H9 (cell line): ENCODE measurements at regions not wholly inside any gene's neighbourhood (a gene's known extent, or its start where the extent isn't known, plus 50 kb on each side); places are given as distances from the start of the nearest gene placed in this dataset.

Experiments used
- DNase-seq: peaks from one replicate; pipeline ENCODE4 v3.0.0-alpha.2; 2017
- H2AFZ ChIP-seq: one replicate; pipeline ENCODE4 v1.6.1; 2013; ENCODE audit warnings: mild to moderate bottlenecking, low read length, control low read depth, moderate library complexity
- H2AK5ac ChIP-seq: 2 replicates; pipeline ENCODE4 v1.6.1; 2013; ENCODE audit warnings: low read length, control low read depth, mixed read lengths; ENCODE audit not compliant: insufficient read length
- H2BK120ac ChIP-seq: one replicate; pipeline ENCODE4 v1.6.1; 2013; ENCODE audit warnings: low read depth, mild to moderate bottlenecking, low read length, control low read depth, inconsistent platforms; ENCODE audit not compliant: poor library complexity, severe bottlenecking
- H2BK12ac ChIP-seq: 2 replicates; pipeline ENCODE4 v1.6.1; 2013; ENCODE audit warnings: low read length, control low read depth, mixed read lengths, low read depth; ENCODE audit not compliant: insufficient read length
- H2BK15ac ChIP-seq: 2 replicates; pipeline ENCODE4 v1.6.1; 2013; ENCODE audit warnings: low read depth, low read length, control low read depth
- H2BK20ac ChIP-seq: one replicate; pipeline ENCODE4 v1.6.1; 2013; ENCODE audit warnings: low read depth, mild to moderate bottlenecking, low read length, control low read depth, inconsistent platforms; ENCODE audit not compliant: poor library complexity, severe bottlenecking
- H2BK5ac ChIP-seq: 2 replicates; pipeline ENCODE4 v1.6.1; 2013; ENCODE audit warnings: low read length, control low read depth, mixed read lengths; ENCODE audit not compliant: insufficient read length
- H3K14ac ChIP-seq: 2 replicates; pipeline ENCODE4 v1.6.1; 2013; ENCODE audit warnings: low read length, control low read depth; ENCODE audit not compliant: insufficient read depth
- H3K18ac ChIP-seq: 2 replicates; pipeline ENCODE4 v1.6.1; 2013; ENCODE audit warnings: low read depth, mild to moderate bottlenecking, mixed read lengths, low read length, control low read depth; ENCODE audit not compliant: insufficient read length
- H3K23ac ChIP-seq: 2 replicates; pipeline ENCODE4 v1.6.1; 2013; ENCODE audit warnings: low read length, control low read depth, mixed read lengths, low read depth; ENCODE audit not compliant: insufficient read length
- H3K23me2 ChIP-seq: 2 replicates; pipeline ENCODE4 v1.6.1; 2013; ENCODE audit warnings: low read depth, mild to moderate bottlenecking, mixed read lengths, low read length, control low read depth; ENCODE audit not compliant: insufficient read length, poor library complexity, severe bottlenecking
- H3K27ac ChIP-seq: 2 replicates; pipeline ENCODE4 v1.5.1; 2013; ENCODE audit warnings: low read length, control low read depth, mixed read lengths, low read depth; ENCODE audit not compliant: insufficient read length
- H3K27me3 ChIP-seq: 2 replicates; pipeline ENCODE4 v1.6.1; 2013; ENCODE audit warnings: low read length, control low read depth, inconsistent platforms; ENCODE audit not compliant: insufficient read depth
- H3K4ac ChIP-seq: 2 replicates; pipeline ENCODE4 v1.6.1; 2013; ENCODE audit warnings: low read depth, mild to moderate bottlenecking, control low read depth, inconsistent platforms, low read length, moderate library complexity
- H3K4me1 ChIP-seq: 2 replicates; pipeline ENCODE4 v1.6.1; 2013; ENCODE audit warnings: low read length, control low read depth, inconsistent platforms; ENCODE audit not compliant: insufficient read depth
- H3K4me2 ChIP-seq: 2 replicates; pipeline ENCODE4 v1.6.1; 2013; ENCODE audit warnings: low read length, control low read depth, mixed read lengths; ENCODE audit not compliant: insufficient read length, insufficient read depth
- H3K56ac ChIP-seq: 2 replicates; pipeline ENCODE4 v1.6.1; 2013; ENCODE audit warnings: low read depth, mild to moderate bottlenecking, mixed read lengths, low read length, control low read depth; ENCODE audit not compliant: insufficient read length
- H3K79me1 ChIP-seq: 2 replicates; pipeline ENCODE4 v1.6.1; 2013; ENCODE audit warnings: low read depth, mild to moderate bottlenecking, moderate library complexity, low read length, control low read depth, inconsistent platforms; ENCODE audit not compliant: insufficient read depth, poor library complexity, severe bottlenecking
- H3K79me2 ChIP-seq: 2 replicates; pipeline ENCODE4 v1.6.1; 2013; ENCODE audit warnings: low read length, control low read depth, inconsistent platforms; ENCODE audit not compliant: insufficient read depth
- H3K9ac ChIP-seq: 2 replicates; pipeline ENCODE4 v1.6.1; 2013; ENCODE audit warnings: low read length, control low read depth, mixed read lengths; ENCODE audit not compliant: insufficient read length; ENCODE audit errors: extremely low read depth
- H3K9me3 ChIP-seq: one replicate; pipeline ENCODE4 v1.6.1; 2013; ENCODE audit warnings: low read depth, low read length, inconsistent platforms; ENCODE audit not compliant: control insufficient read depth
- H3T11ph ChIP-seq: one replicate; pipeline ENCODE4 v1.6.1; 2013; ENCODE audit warnings: mild to moderate bottlenecking, low read length, control low read depth, inconsistent platforms
- H4K20me1 ChIP-seq: one replicate; pipeline ENCODE4 v1.6.1; 2013; ENCODE audit not compliant: control insufficient read depth, insufficient read length, insufficient read depth
- H4K5ac ChIP-seq: 2 replicates; pipeline ENCODE4 v1.6.1; 2013; ENCODE audit warnings: low read depth, mild to moderate bottlenecking, mixed read lengths, low read length, control low read depth; ENCODE audit not compliant: insufficient read length
- H4K8ac ChIP-seq: replicated peaks from 2 replicates; pipeline ENCODE4 v1.6.1; 2013; ENCODE audit warnings: low read length, control low read depth, mixed read lengths, low read depth; ENCODE audit not compliant: insufficient read length
- H4K91ac ChIP-seq: 2 replicates; pipeline ENCODE4 v1.6.1; 2013; ENCODE audit warnings: low read depth, mild to moderate bottlenecking, moderate library complexity, mixed read lengths, low read length, control low read depth; ENCODE audit not compliant: insufficient read length
- H3K27ac Mint-ChIP-seq, 3 experiments: 2 replicates in 2 of 3; 3 replicates in 1 of 3; pipeline ENCODE4 v1.8.0; 2020 to 2021; ENCODE audit warnings: mixed read lengths in 3 of 3, mild to moderate bottlenecking in 1 of 3, moderate library complexity in 1 of 3
- H3K27me3 Mint-ChIP-seq: 2 replicates; pipeline ENCODE4 v1.8.0; 2021; ENCODE audit warnings: low read depth, mild to moderate bottlenecking, moderate library complexity, mixed read lengths
- H3K36me3 Mint-ChIP-seq, 3 experiments: 2 replicates in 2 of 3; 3 replicates in 1 of 3; pipeline ENCODE4 v1.8.0; 2020 to 2021; ENCODE audit warnings: low read depth in 3 of 3, mixed read lengths in 3 of 3; ENCODE audit not compliant: insufficient read depth in 1 of 3
- H3K4me1 Mint-ChIP-seq, 2 experiments: 2 replicates each; pipeline ENCODE4 v1.8.0; 2020; ENCODE audit warnings: mixed read lengths in 2 of 2
- H3K4me3 Mint-ChIP-seq, 2 experiments: 2 replicates in 1 of 2; 3 replicates in 1 of 2; pipeline ENCODE4 v1.8.0; 2020 to 2021; ENCODE audit warnings: mild to moderate bottlenecking in 2 of 2, mixed read lengths in 2 of 2, moderate library complexity in 1 of 2
- H3K9me3 Mint-ChIP-seq, 2 experiments: 2 replicates in 1 of 2; 3 replicates in 1 of 2; pipeline ENCODE4 v1.8.0; 2020; ENCODE audit warnings: mild to moderate bottlenecking in 2 of 2, mixed read lengths in 2 of 2, moderate library complexity in 1 of 2
- WGBS: extraction: QIAGEN DNeasy Blood & Tissue Kit; methylation state at CpG from one replicate; pipeline ENCODE4 v1.1.7; 2013; ENCODE audit warnings: missing lambda C conversion rate, low lambda C conversion rate, mixed read lengths; ENCODE audit not compliant: insufficient read length; ENCODE audit errors: extremely low coverage; 5-methylcytosine and 5-hydroxymethylcytosine counted together
- TF ChIP-seq, protein P1 (sequence below): fragments of 200-600 bp; sonication (generic); conservative IDR thresholded peaks from 3 replicates; pipeline ENCODE4 v1.8.0; 2021; ENCODE audit warnings: antibody characterized with exemption, mild to moderate bottlenecking

DNA sequence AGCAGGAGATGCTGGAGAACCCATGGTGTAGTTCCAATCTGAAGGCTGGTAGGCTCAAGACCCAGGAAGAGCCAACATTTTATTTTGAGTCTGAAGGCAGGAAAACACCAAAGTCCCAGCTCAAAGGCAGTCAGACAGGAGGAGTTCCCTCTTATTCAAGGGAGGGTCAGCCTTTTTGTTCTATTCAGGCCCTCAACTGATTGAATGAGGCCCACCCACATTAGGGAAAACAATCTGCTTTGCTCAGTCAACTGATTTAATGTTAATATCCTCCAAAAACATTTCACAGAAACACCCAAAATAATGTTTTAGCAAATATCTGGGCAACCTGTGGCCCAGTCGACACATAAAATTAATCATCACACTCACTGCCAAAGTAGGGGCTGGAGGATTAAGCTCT is 130.8 kb downstream of the LMNTD1 start:
- Histone ChIP-seq H3K23ac (no peak overlapping the region), H3K14ac (no peak overlapping the region), H3T11ph (no peak overlapping the region), H3K9ac (no peak overlapping the region), H2AK5ac (no peak overlapping the region), H3K18ac (no peak overlapping the region), H4K8ac (no peak overlapping the region), H3K9me3 (no peaks in the 10 kb centered on the region), H3K56ac (no peak overlapping the region), H2BK12ac (no peak overlapping the region), H3K4ac (no peak overlapping the region), H2AFZ (no peak overlapping the region), H4K91ac (no peak overlapping the region), H3K79me2 (no peaks in the 10 kb centered on the region), H4K20me1 (no peaks in the 10 kb centered on the region), H3K4me2 (no peak overlapping the region), H3K27ac (no peak overlapping the region), H3K4me1 (no peaks in the 10 kb centered on the region), H2BK20ac (no peak overlapping the region), H3K27me3 (no peaks in the 10 kb centered on the region), H2BK5ac (no peak overlapping the region), H3K23me2 (no peaks in the 10 kb centered on the region), H3K79me1 (no peaks in the 10 kb centered on the region), H2BK120ac (no peak overlapping the region), H2BK15ac (no peak overlapping the region), H4K5ac (no peak overlapping the region)
- H3K4me1 Mint-ChIP-seq = no peaks in the 10 kb centered on the region
- no peak overlapping the region for H3K27ac Mint-ChIP-seq
- DNase-seq = no peak
- TF ChIP-seq, protein P1, sequence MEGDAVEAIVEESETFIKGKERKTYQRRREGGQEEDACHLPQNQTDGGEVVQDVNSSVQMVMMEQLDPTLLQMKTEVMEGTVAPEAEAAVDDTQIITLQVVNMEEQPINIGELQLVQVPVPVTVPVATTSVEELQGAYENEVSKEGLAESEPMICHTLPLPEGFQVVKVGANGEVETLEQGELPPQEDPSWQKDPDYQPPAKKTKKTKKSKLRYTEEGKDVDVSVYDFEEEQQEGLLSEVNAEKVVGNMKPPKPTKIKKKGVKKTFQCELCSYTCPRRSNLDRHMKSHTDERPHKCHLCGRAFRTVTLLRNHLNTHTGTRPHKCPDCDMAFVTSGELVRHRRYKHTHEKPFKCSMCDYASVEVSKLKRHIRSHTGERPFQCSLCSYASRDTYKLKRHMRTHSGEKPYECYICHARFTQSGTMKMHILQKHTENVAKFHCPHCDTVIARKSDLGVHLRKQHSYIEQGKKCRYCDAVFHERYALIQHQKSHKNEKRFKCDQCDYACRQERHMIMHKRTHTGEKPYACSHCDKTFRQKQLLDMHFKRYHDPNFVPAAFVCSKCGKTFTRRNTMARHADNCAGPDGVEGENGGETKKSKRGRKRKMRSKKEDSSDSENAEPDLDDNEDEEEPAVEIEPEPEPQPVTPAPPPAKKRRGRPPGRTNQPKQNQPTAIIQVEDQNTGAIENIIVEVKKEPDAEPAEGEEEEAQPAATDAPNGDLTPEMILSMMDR = no peak
- H3K9me3 Mint-ChIP-seq = no peaks in the 10 kb centered on the region
- H3K4me3 Mint-ChIP-seq = no peak overlapping the region
- H3K27me3 Mint-ChIP-seq = no peaks in the 10 kb centered on the region
- no CpG with 5 or more reads among the region's 1 CpG for WGBS
- H3K36me3 Mint-ChIP-seq = no peaks in the 10 kb centered on the region
